Retinal pigment epithelial cell (primary cell): ENCODE measurements at regions not wholly inside any gene's neighbourhood (a gene's known extent, or its start where the extent isn't known, plus 50 kb on each side); places are given as distances from the start of the nearest gene placed in this dataset.

ENCODE experiments used
- DNase-seq: peaks from one replicate; pipeline ENCODE4 v3.0.0-alpha.2; 2010; ENCODE audit warnings: low read depth
- H3K4me3 ChIP-seq: 2 replicates; pipeline ENCODE4 v1.5.1; 2011; ENCODE audit warnings: mild to moderate bottlenecking, low read length, control low read depth, moderate library complexity
- TF ChIP-seq, protein P1 (sequence below): conservative IDR thresholded peaks from 2 replicates; pipeline ENCODE4 v1.5.1; 2011; ENCODE audit warnings: low read depth, low read length, control low read depth, inconsistent platforms

DNA sequence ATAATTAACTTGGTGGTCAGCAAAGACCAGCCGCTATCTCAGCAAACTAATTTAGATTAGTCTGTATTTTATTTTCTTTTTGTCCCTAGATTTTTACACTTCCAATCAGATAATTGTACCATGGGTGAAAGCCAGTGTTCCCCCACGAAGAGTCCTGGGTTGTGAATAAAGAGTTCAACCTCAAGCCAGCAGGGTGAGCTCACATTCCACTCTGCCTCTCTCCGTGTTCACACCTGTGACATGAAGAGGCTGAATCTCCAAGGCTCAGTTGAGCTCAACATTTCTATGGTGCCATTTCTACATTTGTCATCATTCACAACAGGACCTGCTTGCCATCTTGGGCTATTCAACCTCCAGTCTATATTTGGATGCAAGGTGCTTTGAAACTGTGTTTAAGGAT lies 771.5 kb downstream of the GALR1 start:
- TF ChIP-seq, protein P1, sequence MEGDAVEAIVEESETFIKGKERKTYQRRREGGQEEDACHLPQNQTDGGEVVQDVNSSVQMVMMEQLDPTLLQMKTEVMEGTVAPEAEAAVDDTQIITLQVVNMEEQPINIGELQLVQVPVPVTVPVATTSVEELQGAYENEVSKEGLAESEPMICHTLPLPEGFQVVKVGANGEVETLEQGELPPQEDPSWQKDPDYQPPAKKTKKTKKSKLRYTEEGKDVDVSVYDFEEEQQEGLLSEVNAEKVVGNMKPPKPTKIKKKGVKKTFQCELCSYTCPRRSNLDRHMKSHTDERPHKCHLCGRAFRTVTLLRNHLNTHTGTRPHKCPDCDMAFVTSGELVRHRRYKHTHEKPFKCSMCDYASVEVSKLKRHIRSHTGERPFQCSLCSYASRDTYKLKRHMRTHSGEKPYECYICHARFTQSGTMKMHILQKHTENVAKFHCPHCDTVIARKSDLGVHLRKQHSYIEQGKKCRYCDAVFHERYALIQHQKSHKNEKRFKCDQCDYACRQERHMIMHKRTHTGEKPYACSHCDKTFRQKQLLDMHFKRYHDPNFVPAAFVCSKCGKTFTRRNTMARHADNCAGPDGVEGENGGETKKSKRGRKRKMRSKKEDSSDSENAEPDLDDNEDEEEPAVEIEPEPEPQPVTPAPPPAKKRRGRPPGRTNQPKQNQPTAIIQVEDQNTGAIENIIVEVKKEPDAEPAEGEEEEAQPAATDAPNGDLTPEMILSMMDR: no peak
- H3K4me3 ChIP-seq: no peak overlapping the region
- DNase-seq: no peak

DNA sequence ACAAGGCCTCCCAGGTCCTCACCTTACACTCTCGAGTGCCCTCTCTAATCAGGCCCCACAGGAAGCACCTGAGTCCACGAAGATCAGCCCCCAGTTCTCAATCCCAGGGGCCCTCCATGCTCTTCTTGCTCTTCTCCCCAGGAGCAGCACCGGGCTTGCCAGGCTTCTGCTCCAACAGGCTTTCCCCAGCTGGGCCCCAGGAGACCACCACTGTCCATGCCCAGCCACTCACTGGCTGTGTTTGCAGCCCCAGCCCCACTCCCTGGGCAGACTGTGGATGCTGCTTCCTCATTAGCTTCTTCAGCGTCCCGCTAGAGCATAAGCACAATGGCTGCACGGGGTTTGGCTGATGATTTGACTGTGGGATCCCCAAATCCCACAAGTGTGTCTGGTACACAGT lies 781.9 kb downstream of the GALR1 start:
- DNase-seq: no peak
- H3K4me3 ChIP-seq: no peak overlapping the region
- TF ChIP-seq, protein P1: no peak

DNA sequence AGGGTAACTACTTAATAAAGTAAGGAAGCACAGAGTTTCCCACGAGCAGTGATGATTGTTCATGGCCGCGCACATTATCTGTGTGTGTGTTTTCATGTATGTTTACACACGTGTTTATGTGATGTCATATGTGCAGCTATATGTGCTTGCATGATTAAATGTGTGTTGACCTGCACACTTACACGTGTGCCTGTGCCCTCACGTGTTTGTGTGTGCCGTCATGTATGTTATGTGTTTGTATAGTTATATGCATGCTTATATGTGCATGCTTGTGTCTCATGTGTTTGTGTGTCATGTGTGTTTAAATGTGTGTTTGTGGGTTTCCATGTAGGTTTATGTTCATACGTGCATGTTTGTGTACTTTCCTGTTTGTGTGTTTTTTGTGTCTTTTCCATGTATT lies 782.3 kb downstream of the GALR1 start:
- no peak overlapping the region for H3K4me3 ChIP-seq
- TF ChIP-seq, protein P1: no peak
- DNase-seq: no peak

DNA sequence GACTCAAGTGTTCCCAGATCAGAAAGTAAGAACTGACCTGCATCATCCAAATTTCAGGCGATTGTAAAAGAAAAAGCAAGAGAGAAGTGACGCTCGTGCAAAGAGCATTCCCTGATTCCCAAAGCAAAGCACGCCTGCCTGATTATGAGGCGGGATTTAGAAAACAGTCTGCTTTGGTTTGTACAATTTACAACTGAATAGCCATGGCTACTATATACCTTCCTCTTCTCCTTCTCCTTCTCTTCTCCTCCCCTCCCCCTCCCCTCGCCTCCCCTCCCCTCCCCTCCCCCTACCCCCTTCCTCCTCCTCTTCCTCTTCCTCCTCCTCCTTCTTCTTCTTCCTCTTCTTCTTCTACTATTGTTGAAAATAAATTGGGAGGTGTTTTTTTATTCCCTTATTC lies 782.9 kb downstream of the GALR1 start:
- DNase-seq: no peak
- H3K4me3 ChIP-seq: no peak overlapping the region
- TF ChIP-seq, protein P1: no peak

DNA sequence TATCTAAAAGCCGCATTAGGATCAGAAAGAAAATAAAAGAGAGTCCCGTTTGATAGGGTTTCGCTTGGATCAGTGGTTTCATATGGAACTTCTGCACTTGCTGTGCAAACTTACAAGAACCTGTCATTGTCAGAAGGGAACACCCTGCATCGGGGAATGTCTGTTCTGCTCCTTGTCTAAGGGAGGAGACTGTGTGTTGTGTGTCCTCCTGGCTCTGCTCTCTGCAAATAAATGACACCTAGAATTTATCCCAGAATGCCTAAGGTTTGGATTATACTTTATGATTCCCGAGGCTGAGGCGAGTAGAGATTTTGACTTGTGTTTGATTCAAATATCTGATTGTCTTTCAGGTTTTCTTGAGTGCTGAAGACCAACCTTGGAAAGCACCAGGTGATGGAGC lies 785.1 kb downstream of the GALR1 start:
- no peak overlapping the region for H3K4me3 ChIP-seq
- TF ChIP-seq, protein P1: no peak
- no peak for DNase-seq

DNA sequence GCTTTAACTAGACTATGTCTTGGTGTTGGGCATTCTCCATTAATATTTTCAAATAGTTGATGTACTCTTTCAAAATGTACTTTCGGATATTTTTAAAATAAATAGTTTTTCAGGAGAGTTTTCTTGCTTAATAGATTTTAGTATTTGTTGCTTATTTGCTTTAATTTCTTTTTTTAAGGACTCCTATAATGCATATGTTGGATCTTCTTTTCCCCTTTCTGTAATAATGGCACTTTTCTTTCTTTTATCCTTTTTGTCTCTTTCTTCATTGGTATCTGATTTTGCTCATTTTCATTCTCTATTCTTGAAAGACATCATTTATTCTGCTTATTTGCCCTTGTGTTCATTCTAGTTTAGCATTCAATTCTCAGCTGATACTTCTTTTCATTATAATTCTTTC lies 791.6 kb downstream of the GALR1 start:
- DNase-seq: no peak
- no peak overlapping the region for H3K4me3 ChIP-seq
- TF ChIP-seq, protein P1: no peak

DNA sequence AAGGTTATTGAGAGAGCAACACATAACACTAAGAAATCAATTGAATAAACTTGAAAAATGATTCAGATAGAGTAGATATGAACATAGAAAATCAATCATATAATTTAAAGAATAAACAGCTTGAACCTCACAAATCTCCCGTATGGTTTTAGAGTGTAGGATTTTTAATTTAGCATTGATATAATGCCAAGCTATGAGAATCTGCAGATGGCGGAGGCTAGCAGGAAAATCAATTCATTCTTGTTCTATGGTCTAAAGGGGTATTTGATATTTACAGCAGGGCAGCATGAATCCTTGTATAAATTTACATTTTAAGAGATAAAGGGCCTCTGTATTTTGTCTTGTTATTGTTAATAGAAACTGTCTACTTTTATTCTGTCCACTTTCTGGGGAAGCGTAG lies 797.0 kb downstream of the GALR1 start:
- TF ChIP-seq, protein P1: no peak
- DNase-seq: no peak
- no peak overlapping the region for H3K4me3 ChIP-seq
